Hepatocyte (in vitro differentiated cells): ENCODE measurements at regions not wholly inside any gene's neighbourhood (a gene's known extent, or its start where the extent isn't known, plus 50 kb on each side); places are given as distances from the start of the nearest gene placed in this dataset.

Source experiments
- CTCF ChIP-seq: fragments of 200-600 bp; sonication (generic); IDR thresholded peaks from 2 replicates; pipeline ENCODE4 v1.5.1; 2016; ENCODE audit warnings: antibody characterized with exemption, mild to moderate bottlenecking; ENCODE audit not compliant: poor library complexity
- EZH2phosphoT487 ChIP-seq: fragments of 200-600 bp; sonication (generic); IDR thresholded peaks from one replicate; pipeline ENCODE4 v1.6.1; 2018; ENCODE audit warnings: antibody characterized with exemption, mild to moderate bottlenecking, low read depth, moderate library complexity; ENCODE audit not compliant: unreplicated experiment, severe bottlenecking

GRCh38 chr7:46468753-46469356, 547.8 kb upstream of the IGFBP3 start:
- TF ChIP-seq CTCF: no peak
- no peak for TF ChIP-seq EZH2phosphoT487
